ENCODE measurements at regions not wholly inside any gene's neighbourhood (a gene's known extent, or its start where the extent isn't known, plus 50 kb on each side); places are given as distances from the start of the nearest gene placed in this dataset.

DNA sequence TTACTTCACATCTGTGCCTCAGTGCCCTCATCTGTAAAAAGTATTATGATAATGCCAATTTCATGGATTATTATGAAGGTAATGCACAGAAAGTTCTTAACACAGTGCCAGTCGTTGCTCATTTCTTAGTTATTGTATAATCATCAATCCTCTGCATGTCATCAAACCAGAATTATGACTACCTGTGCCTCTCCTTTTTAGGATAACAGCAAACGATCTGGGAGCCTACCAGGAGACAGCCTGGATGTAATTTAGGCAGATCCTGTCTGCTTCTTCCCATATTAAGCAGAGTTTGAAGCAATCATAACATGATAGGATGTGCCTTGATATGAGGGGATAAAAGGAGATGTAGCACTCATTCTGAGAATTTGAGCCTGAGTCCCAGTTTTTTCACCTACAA lies 177.4 kb upstream of the DPT start:
- ATAC-seq (no peak), DNase-seq (ENCODE audit: low spot score) (no peak)
- Mint-ChIP-seq H3K27ac (no peak overlapping the region), H3K4me3 (no peak overlapping the region), H3K27me3 (ENCODE audit: low read depth) (no peaks in the 10 kb centered on the region), H3K9me3 (no peaks in the 10 kb centered on the region), H3K36me3 (no peaks in the 10 kb centered on the region), H3K4me1 (peaks cover 7% of the 10 kb centered on the region)
- TF ChIP-seq, protein P1, sequence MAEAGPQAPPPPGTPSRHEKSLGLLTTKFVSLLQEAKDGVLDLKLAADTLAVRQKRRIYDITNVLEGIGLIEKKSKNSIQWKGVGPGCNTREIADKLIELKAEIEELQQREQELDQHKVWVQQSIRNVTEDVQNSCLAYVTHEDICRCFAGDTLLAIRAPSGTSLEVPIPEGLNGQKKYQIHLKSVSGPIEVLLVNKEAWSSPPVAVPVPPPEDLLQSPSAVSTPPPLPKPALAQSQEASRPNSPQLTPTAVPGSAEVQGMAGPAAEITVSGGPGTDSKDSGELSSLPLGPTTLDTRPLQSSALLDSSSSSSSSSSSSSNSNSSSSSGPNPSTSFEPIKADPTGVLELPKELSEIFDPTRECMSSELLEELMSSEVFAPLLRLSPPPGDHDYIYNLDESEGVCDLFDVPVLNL (CRISPR knock-in tag; IDR thresholded peaks at IDR 0.05; ENCODE audit: borderline replicate concordance, low read depth), result no peak
- TF ChIP-seq, protein P2, sequence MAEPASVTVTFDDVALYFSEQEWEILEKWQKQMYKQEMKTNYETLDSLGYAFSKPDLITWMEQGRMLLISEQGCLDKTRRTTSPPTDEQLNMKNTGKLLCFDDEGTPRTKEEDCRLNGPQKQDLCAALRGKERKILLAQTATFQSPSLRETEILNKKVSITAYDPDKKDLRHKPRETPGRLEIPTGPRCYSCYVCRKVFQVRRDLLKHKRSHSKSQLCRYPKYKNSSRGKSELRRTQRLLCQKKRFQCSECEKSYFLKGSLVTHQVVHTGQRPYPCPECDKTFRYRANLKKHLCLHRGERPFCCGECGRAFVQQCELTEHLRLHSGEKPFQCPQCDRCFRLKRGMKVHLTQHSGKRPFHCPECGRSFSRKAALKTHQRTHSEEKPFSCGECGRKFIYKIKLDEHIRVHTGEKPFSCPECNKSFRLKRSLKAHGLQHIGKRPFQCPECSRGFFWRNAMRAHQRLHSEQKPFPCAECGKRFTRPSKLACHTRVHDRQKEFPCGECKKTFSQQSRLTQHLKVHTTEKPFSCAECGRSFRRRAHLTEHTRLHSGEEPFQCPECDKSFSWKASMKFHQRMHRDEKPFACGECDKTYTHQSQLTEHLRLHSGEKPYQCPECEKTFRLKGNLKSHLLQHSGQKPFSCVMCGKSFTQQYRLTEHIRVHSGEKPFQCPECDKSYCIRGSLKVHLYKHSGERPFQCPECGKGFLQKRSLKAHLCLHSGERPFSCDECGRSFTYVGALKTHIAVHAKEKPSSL (CRISPR knock-in tag; conservative IDR thresholded peaks at IDR 0.05), result no peak
- TF ChIP-seq ZNF396 (CRISPR knock-in tag; IDR thresholded peaks at IDR 0.05; ENCODE audit: borderline replicate concordance) (no peak), ZBTB21 (CRISPR knock-in tag; IDR thresholded peaks at IDR 0.05; ENCODE audit: borderline replicate concordance) (no peak), FOXP1 (CRISPR knock-in tag; IDR thresholded peaks at IDR 0.05; ENCODE audit: borderline replicate concordance) (no peak), NR2C2 (CRISPR knock-in tag; IDR thresholded peaks at IDR 0.05) (no peak), TCF7 (CRISPR knock-in tag; IDR thresholded peaks at IDR 0.05; ENCODE audit: low read depth) (no peak)
- TF ChIP-seq, protein P3, sequence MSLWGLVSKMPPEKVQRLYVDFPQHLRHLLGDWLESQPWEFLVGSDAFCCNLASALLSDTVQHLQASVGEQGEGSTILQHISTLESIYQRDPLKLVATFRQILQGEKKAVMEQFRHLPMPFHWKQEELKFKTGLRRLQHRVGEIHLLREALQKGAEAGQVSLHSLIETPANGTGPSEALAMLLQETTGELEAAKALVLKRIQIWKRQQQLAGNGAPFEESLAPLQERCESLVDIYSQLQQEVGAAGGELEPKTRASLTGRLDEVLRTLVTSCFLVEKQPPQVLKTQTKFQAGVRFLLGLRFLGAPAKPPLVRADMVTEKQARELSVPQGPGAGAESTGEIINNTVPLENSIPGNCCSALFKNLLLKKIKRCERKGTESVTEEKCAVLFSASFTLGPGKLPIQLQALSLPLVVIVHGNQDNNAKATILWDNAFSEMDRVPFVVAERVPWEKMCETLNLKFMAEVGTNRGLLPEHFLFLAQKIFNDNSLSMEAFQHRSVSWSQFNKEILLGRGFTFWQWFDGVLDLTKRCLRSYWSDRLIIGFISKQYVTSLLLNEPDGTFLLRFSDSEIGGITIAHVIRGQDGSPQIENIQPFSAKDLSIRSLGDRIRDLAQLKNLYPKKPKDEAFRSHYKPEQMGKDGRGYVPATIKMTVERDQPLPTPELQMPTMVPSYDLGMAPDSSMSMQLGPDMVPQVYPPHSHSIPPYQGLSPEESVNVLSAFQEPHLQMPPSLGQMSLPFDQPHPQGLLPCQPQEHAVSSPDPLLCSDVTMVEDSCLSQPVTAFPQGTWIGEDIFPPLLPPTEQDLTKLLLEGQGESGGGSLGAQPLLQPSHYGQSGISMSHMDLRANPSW (CRISPR knock-in tag; conservative IDR thresholded peaks at IDR 0.05; ENCODE audit: low read depth), result no peak
- CTCF ChIA-PET, result interaction anchor here (0.7 kb wide), 1 partner anchor 303 kb away, joined by 3 read pairs; no protein-coding TSS in a partner anchor
- POLR2A ChIA-PET, result no interaction called here

DNA sequence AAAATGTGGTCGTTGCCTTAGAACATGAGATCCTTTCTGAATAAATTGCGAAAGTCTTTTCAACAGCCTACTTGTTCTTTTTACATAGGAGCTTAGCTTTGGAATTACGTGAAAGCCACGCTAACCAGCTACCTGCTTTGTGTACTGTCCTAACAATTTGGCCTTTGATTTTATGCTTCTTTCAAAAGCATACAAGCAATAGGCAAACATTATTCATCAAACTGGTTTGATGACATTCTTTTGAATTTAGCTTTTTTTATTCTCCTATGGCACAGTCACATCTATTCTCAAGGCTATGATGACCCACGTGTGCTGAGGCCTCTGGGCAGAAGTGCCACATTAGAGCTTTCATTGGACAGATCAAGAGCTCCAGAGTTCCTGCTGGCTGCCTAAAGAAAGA lies 178.0 kb upstream of the DPT start:
- TF ChIP-seq FOXP1 (CRISPR knock-in tag; IDR thresholded peaks at IDR 0.05; ENCODE audit: borderline replicate concordance) (no peak), PRRX2 (CRISPR knock-in tag; IDR thresholded peaks at IDR 0.05) (no peak), NFYB (CRISPR knock-in tag; conservative IDR thresholded peaks at IDR 0.05; ENCODE audit: low read depth) (no peak), TCF7 (CRISPR knock-in tag; IDR thresholded peaks at IDR 0.05; ENCODE audit: low read depth) (no peak), ZNF317 (CRISPR knock-in tag; IDR thresholded peaks at IDR 0.05; ENCODE audit: borderline replicate concordance, low read depth) (no peak), SMAD3 (CRISPR knock-in tag; IDR thresholded peaks at IDR 0.05; ENCODE audit: borderline replicate concordance) (no peak), CREM (CRISPR knock-in tag; IDR thresholded peaks at IDR 0.05) (no peak), ZNF121 (CRISPR knock-in tag; IDR thresholded peaks at IDR 0.05) (no peak), TEAD4 (CRISPR knock-in tag; IDR thresholded peaks at IDR 0.05) (no peak), JUN (CRISPR knock-in tag; IDR thresholded peaks at IDR 0.05) (no peak), GRHL2 (CRISPR knock-in tag; IDR thresholded peaks at IDR 0.05; ENCODE audit: insufficient replicate concordance, severe bottlenecking) (no peak), SMAD4 (CRISPR knock-in tag; IDR thresholded peaks at IDR 0.05) (no peak), NFE2L1 (CRISPR knock-in tag; IDR thresholded peaks at IDR 0.05) (no peak), TP53 (CRISPR knock-in tag; IDR thresholded peaks at IDR 0.05) (no peak), SOX15 (CRISPR knock-in tag; IDR thresholded peaks at IDR 0.05) (no peak)
- TF ChIP-seq, protein P4, sequence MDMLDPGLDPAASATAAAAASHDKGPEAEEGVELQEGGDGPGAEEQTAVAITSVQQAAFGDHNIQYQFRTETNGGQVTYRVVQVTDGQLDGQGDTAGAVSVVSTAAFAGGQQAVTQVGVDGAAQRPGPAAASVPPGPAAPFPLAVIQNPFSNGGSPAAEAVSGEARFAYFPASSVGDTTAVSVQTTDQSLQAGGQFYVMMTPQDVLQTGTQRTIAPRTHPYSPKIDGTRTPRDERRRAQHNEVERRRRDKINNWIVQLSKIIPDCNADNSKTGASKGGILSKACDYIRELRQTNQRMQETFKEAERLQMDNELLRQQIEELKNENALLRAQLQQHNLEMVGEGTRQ (CRISPR knock-in tag; IDR thresholded peaks at IDR 0.05), result no peak
- TF ChIP-seq, protein P5, sequence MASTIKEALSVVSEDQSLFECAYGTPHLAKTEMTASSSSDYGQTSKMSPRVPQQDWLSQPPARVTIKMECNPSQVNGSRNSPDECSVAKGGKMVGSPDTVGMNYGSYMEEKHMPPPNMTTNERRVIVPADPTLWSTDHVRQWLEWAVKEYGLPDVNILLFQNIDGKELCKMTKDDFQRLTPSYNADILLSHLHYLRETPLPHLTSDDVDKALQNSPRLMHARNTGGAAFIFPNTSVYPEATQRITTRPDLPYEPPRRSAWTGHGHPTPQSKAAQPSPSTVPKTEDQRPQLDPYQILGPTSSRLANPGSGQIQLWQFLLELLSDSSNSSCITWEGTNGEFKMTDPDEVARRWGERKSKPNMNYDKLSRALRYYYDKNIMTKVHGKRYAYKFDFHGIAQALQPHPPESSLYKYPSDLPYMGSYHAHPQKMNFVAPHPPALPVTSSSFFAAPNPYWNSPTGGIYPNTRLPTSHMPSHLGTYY (CRISPR knock-in tag; IDR thresholded peaks at IDR 0.05), result no peak
- TF ChIP-seq, protein P6, sequence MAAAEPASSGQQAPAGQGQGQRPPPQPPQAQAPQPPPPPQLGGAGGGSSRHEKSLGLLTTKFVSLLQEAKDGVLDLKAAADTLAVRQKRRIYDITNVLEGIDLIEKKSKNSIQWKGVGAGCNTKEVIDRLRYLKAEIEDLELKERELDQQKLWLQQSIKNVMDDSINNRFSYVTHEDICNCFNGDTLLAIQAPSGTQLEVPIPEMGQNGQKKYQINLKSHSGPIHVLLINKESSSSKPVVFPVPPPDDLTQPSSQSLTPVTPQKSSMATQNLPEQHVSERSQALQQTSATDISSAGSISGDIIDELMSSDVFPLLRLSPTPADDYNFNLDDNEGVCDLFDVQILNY (CRISPR knock-in tag; IDR thresholded peaks at IDR 0.05), result no peak
- no peak overlapping the region for H3K4me3 Mint-ChIP-seq
- no peak overlapping the region for H3K27ac Mint-ChIP-seq
- CTCF ChIA-PET, result no interaction called here
- H3K27me3 Mint-ChIP-seq (ENCODE audit: low read depth), result no peaks in the 10 kb centered on the region
- ATAC-seq (no peak), DNase-seq (ENCODE audit: low spot score) (no peak)
- POLR2A ChIA-PET, result no interaction called here
- no peaks in the 10 kb centered on the region for H3K9me3 Mint-ChIP-seq
- H3K4me1 Mint-ChIP-seq, result peaks cover 7% of the 10 kb centered on the region
- H3K36me3 Mint-ChIP-seq, result no peaks in the 10 kb centered on the region
